A673 (cell line): ENCODE measurements at regions not wholly inside any gene's neighbourhood (a gene's known extent, or its start where the extent isn't known, plus 50 kb on each side); places are given as distances from the start of the nearest gene placed in this dataset.

Source experiments
- BruUV-seq: library from RNA; stranded (reverse); fragments of 400-500 nt; replicated peaks from 2 replicates; lab custom pipeline; 2021; lab: Mats Ljungman, UMichigan
- CTCF ChIA-PET: fragments of 300-600 bp; sonication (Branson Sonifier 250); formaldehyde crosslinking; loops from one replicate; lab custom pipeline; 2022; ENCODE audit warnings: antibody characterized with exemption; lab: Charles Lee
- POLR2A ChIA-PET: fragments of 300-600 bp; sonication (Branson Sonifier 250); formaldehyde crosslinking; loops from one replicate; lab custom pipeline; 2022; ENCODE audit warnings: antibody characterized with exemption; ENCODE audit not compliant: low non-redundant PET; lab: Charles Lee
- DNase-seq: peaks from one replicate; pipeline ENCODE4 v3.0.0-alpha.2; 2015; ENCODE audit warnings: low spot score
- H3K27ac ChIP-seq: fragments of 200-600 bp; sonication (generic); 2 replicates; pipeline ENCODE4 v1.5.1; 2016; ENCODE audit warnings: mixed run types, low read depth, mild to moderate bottlenecking, mixed read lengths, antibody characterized with exemption, low read length; ENCODE audit not compliant: poor library complexity, severe bottlenecking
- H3K27me3 ChIP-seq: fragments of 200-600 bp; sonication (generic); replicated peaks from 2 replicates; pipeline ENCODE4 v1.6.1; 2017; ENCODE audit warnings: mixed run types, low read depth, mild to moderate bottlenecking, mixed read lengths, antibody characterized with exemption, low read length; ENCODE audit not compliant: insufficient read depth, poor library complexity
- H3K36me3 ChIP-seq: fragments of 200-600 bp; sonication (generic); 2 replicates; pipeline ENCODE4 v1.6.1; 2016; ENCODE audit warnings: mixed run types, mild to moderate bottlenecking, mixed read lengths, antibody characterized with exemption, low read length; ENCODE audit not compliant: insufficient read depth, poor library complexity, severe bottlenecking
- H3K4me1 ChIP-seq: fragments of 200-600 bp; sonication (generic); 2 replicates; pipeline ENCODE4 v1.6.1; 2017; ENCODE audit warnings: mixed run types, mild to moderate bottlenecking, mixed read lengths, antibody characterized with exemption, low read length; ENCODE audit not compliant: insufficient read depth, poor library complexity, severe bottlenecking
- H3K4me3 ChIP-seq: fragments of 200-600 bp; sonication (generic); 2 replicates; pipeline ENCODE4 v1.5.1; 2016; ENCODE audit warnings: low read depth, mixed run types, mild to moderate bottlenecking, mixed read lengths, low read length; ENCODE audit not compliant: poor library complexity, severe bottlenecking
- H3K9me3 ChIP-seq: fragments of 200-600 bp; sonication (generic); 2 replicates; pipeline ENCODE4 v1.6.1; 2016; ENCODE audit warnings: mixed run types, low read depth, mild to moderate bottlenecking, mixed read lengths, antibody characterized with exemption, low read length; ENCODE audit not compliant: poor library complexity, severe bottlenecking
- CTCF ChIP-seq: fragments of 300-800, 200-600 bp; sonication (generic); conservative IDR thresholded peaks from 2 replicates; pipeline ENCODE4 v1.5.1; 2017; ENCODE audit warnings: low read depth, mild to moderate bottlenecking, antibody characterized with exemption, low read length, moderate library complexity, mixed read lengths
- EZH2 ChIP-seq: fragments of 200-600 bp; sonication (generic); IDR thresholded peaks from 2 replicates; pipeline ENCODE4 v1.6.1; 2017; ENCODE audit warnings: borderline replicate concordance, low read depth, mild to moderate bottlenecking, mixed read lengths, antibody characterized with exemption, low read length; ENCODE audit not compliant: poor library complexity, severe bottlenecking
- intact Hi-C: fragments of 100-400 bp; cut with micrococcal nuclease; formaldehyde crosslinking; loops from one replicate; pipeline ENCODE4 v1.10.0; 2022; ENCODE audit not compliant: unreplicated experiment

- Histone ChIP-seq H3K27me3 (no peaks in the 10 kb centered on the region), H3K4me1 (no peaks in the 10 kb centered on the region), H3K9me3 (no peaks in the 10 kb centered on the region), H3K4me3 (no peak overlapping the region), H3K36me3 (no peaks in the 10 kb centered on the region), H3K27ac (no peak overlapping the region)
- ChIA-PET POLR2A (no interaction called here), CTCF (no interaction called here)
- no peak for DNase-seq
- intact Hi-C loops: no loop called here
- no peak for TF ChIP-seq CTCF
- no peak for TF ChIP-seq EZH2
- BruUV-seq: no TSS peak
Observed at GRCh38 chr21:23478381-23478780, 2128.9 kb downstream of the MRPL39 start.

GRCh38 chr21:23475281-23476219 lies 2131.7 kb downstream of the MRPL39 start:
- H3K4me1 ChIP-seq: no peaks in the 10 kb centered on the region
- H3K9me3 ChIP-seq: no peaks in the 10 kb centered on the region
- no peak for DNase-seq
- H3K4me3 ChIP-seq: no peak overlapping the region
- no peak overlapping the region for H3K27ac ChIP-seq
- intact Hi-C loops: no loop called here
- ChIA-PET CTCF (interaction anchor here (0.7 kb wide), 1 partner anchor 1538 kb away, joined by 3 read pairs; no protein-coding TSS in a partner anchor), POLR2A (no interaction called here)
- H3K27me3 ChIP-seq: no peaks in the 10 kb centered on the region
- TF ChIP-seq CTCF (no peak), EZH2 (no peak)
- no peaks in the 10 kb centered on the region for H3K36me3 ChIP-seq
- no TSS peak for BruUV-seq

GRCh38 chr21:23471877-23472276 lies 2135.4 kb downstream of the MRPL39 start:
- Histone ChIP-seq H3K27me3 (no peaks in the 10 kb centered on the region), H3K36me3 (no peaks in the 10 kb centered on the region), H3K4me1 (no peaks in the 10 kb centered on the region), H3K4me3 (no peak overlapping the region), H3K27ac (no peak overlapping the region), H3K9me3 (peaks cover 6% of the 10 kb centered on the region)
- intact Hi-C loops: no loop called here
- CTCF ChIA-PET: no interaction called here
- DNase-seq: no peak
- no peak for TF ChIP-seq EZH2
- TF ChIP-seq CTCF: no peak
- BruUV-seq: no TSS peak
- POLR2A ChIA-PET: no interaction called here
